IPS-11a (cell line): ENCODE measurements at regions not wholly inside any gene's neighbourhood (a gene's known extent, or its start where the extent isn't known, plus 50 kb on each side); places are given as distances from the start of the nearest gene placed in this dataset.
"Not testable (repeated sequence)": the region's sequence is repeated elsewhere in the genome, so short reads cannot be mapped to it uniquely, and the experiment has no call there.

Experiments
- H3K4me3 ChIP-seq: one replicate; pipeline ENCODE4 v1.5.1; 2013; ENCODE audit warnings: low read depth, low read length, control low read depth

DNA sequence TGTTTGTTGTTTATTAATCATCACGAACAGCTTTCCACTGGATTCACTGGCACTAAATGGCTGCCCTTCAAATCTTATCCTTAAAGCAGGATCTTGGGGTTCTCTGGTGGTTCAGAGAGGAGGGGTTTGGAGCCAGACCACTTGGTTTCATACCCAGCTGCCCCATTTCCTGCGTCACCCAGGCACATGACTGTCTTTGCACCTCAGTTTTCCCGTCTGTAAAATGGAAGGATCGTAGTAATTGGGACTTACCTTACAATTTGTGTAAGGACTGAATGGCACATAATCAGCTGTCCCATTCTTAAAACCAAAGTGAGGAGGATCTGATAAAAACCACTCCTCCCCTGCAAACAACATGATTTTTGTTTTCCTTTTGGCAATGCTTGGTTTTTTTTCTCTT lies 318.3 kb downstream of the ZNF536 start:
- no peak overlapping the region for H3K4me3 ChIP-seq

DNA sequence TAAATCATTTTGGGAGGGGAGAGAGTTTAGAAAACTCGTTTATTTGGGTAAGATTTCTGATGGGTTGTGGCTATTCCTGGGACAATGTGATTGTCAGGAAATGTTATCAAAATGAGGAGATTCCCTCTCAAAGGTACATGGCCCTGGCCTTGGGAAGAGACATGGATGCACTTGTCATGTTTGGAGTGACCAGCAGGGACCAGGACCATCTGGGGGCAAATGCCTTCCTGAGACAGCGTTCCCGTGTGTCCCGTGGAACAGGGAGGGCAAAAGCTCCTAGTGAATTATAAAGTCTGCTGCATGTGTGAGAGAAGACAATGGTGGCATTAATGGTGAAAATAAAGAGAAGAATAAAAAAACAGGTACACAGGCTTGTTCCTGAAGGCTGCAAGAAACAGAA lies 317.3 kb downstream of the ZNF536 start:
- no peak overlapping the region for H3K4me3 ChIP-seq

DNA sequence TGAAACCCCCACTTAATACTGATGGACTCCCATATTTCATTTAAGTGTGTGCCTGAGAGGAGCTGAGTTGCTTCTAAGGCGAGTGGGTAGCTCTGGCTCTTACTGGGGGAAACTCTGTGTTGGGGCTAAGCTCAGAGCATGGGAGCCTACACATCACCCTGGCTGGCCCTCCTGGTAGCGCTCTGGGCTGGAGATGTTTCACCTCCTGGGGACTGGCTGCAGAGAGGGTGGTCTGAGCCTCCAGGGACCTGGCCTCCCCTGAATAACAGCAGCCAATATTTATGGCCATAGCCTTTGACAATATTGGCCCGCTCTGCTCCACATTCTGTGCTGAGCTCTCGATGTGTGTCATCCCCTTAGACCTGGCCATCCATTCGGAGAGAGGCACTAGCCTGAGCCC lies 316.5 kb downstream of the ZNF536 start:
- no peak overlapping the region for H3K4me3 ChIP-seq

DNA sequence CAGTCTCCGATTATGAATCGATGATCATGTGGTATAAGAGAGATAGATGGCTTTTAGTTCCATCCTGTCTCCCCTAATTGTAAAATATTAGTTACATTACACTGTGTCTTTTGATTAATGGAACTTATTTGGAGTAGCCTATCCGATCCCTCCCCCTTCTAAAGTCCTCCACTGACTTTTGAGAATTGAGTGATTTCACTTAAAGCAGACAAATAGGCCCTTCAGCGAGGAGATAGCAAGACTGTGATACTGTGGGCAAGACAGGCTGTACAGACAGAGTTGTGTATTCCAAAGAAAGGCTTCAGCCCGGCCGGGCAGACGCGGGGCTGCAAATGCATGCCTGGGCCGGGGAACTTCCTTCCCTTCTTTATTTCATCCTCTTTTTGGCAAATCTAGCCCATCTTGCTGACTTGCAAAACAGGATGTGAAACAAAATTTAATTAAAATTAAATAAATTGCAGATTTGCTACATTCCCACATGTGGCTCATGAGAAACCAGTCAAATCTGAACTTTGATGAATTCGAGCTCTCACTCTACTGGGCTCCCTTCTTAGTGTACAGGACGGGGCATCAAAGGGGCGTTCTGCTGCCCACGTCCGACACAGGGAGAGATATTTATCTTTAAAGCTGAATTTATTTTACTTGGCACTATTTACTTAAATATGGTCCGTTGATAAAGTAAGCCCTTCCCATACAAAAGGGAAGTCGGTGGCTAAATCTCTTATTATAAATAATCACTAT lies 314.8 kb downstream of the ZNF536 start:
- no peak overlapping the region for H3K4me3 ChIP-seq

DNA sequence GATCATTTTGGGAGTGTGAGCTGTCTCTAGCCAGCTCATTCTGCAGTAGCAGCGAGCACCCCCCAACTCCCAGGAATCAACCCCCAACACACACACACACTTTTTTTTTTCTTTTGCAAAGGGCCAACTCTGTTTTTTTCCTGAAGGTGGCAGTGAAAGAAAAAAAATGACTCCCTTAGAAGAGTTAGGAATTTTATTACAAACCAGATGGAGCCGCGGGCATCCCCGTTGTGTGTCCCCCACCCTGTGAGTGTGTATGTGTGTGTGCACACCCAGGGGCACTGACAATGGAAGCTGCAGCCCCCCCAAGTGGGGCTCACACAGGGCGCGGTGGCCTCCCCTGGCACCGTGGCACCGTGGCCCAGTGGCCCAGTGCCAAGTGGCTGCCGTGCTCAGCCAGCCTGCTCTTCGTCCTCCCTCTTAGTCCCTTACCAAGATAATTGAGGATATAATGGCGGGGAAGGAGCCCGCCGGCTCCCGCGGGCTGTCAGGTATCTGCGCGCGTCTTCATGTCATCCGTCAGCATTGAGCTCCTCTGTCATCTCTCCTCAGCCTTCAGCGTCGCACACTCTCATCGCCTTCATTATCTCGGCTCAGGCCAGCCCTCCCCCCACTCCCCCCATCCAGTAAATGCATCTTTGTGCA lies 314.1 kb downstream of the ZNF536 start:
- no peak overlapping the region for H3K4me3 ChIP-seq

DNA sequence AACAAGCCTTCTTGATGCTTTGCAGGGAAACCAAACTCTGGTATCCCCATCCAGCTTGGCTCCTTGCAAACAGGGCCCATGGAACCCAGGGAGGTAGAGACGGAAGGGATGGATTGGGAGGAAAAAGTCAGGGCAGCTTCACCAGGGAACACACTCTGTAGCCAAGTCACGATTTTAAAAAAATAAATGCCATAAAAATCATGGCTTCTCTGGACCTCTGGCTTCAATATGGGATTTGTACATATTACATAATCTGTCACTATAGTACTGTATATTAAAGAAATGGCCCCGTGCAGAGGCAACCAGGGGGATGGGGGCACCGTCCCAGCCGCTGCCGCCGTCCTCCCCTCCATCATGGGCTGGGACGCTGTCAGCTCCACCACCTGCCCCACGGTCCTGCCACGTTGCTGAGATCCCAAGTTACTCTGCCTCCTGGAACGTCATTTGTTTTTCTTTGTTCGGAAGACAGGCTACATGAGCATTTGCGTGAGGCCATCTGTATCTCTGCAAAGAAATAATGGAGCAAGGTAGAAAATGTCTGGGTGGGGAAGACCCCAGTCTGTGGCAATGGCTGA lies 313.3 kb downstream of the ZNF536 start:
- no peak overlapping the region for H3K4me3 ChIP-seq

DNA sequence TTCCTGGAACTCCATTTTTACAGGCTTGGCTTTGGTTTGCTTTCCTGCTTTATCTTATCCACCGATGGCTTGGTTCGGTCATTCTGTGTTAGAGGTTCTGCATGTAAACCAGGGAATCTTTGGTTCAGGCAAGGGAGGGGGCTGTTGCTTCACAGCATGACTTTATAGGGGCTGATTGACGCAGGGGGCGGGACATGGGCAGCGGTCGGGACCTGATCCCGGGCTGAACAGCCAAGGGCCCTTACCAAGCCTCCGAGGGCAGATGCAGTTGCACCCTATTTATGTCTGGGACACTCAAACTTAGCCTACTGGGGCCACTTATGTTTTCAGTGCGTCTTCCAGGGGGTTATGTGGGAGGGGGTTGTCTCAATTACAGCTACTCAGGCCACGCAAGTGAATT lies 312.4 kb downstream of the ZNF536 start:
- H3K4me3 ChIP-seq, result no peak overlapping the region

DNA sequence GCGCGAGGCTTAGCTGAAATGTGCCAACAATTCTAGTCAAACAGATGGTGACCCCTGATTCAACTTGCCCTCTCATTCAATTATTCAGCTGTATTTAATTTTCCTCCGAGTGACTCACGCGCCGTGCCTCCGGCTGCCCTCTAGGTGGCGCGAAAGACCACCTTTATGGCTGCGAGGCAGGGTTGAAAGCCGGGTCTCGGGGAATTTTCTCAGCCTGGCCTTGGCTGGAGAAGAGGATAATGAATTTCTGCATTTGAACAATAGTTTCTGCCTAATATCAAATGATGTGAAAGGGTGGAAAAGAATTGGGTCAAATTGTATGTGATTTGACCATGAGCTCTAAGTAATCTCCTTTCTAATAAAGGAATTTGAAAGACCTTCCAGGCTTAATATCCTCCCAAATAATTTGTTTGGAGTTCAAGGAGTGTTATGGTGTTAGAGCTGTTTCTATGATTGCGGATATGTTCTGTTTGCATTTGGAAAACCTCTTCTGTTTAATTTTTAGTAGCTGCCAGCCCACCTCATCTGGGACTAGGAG lies 310.9 kb downstream of the ZNF536 start:
- H3K4me3 ChIP-seq, result no peak overlapping the region

DNA sequence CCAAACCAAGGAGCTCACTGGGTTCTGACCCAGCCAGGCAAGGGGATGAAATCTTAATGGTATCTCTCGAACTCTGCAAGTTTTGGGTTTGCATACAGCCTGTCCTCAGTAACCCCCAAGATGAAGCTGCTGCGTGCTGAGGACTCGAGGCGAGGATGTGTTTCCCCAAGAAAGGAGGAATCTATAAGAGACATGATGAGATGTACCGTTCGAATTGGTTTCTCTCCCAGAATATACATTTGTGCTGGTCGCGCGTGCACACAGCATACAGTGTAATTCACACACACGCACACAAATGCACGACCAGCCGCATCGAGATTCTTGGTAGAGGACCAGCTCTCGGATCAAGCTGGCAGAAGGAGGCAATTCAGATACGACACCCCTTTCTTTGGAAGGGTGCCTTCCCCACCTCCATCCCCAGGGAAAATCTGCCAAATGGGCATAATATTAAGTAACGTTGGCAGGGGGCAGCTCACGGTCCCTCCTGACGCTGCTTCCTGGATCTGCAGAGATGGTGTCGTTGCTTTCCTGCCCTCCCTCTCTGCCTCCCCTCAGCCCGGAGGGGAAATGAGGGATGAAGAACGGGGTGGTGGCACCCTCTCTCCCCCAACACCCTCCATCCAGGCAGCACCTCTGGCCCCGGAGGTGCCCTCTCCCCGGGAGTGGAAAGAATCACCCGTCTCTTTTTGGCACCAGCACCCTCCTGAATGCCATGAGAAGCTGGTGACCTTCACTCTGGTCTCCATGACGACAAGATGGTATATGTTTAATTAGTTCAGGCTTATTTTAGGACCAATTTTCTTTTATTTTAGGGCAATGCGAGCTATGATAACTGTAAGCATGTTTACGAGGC lies 310.2 kb downstream of the ZNF536 start:
- H3K4me3 ChIP-seq, result no peak overlapping the region

DNA sequence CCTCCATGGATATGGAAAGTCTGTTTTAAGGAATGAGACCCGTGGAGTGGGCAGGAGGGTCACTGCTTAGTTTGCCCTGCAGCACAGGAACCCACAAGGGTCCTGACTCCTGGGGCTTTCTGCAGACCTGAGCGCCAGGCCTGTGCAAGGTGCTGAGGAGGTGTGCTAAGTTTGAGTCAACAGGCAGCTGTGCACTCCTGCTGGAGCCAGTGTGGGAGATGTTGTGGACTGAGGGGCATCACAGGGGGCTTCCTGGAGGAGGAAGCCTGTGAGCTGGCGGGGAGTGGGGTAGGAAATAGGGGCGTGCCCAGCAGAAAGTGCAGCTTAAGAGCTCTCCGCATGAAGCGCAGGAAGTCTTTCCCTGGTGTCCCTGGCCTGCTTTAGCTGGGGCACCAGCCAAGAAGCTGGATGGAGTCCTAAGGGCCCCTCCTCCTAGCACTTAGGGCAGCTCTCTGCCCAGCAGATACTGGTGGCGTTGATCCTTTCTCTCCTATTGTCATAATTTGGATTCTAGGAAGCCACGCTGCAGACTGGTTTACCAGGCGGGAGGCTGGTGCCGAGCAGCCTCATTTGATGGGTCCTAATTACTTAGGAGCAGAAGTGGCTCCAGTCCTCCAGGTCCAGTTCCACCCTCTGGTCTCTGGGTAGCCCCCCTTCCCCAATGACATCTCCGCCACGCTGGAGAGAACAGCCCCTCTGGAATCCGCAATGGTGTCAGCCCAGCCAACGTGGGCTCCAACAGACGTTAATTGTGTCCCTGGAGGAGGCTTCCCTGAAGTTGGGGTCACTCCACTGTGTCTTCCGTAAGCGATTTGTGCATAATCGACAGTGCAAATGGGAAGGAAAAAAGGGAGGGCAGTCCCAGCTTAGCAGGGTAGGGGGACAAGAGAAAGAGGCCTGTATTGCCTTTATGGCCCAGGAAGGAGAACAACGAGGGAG lies 309.2 kb downstream of the ZNF536 start:
- H3K4me3 ChIP-seq, result no peak overlapping the region

DNA sequence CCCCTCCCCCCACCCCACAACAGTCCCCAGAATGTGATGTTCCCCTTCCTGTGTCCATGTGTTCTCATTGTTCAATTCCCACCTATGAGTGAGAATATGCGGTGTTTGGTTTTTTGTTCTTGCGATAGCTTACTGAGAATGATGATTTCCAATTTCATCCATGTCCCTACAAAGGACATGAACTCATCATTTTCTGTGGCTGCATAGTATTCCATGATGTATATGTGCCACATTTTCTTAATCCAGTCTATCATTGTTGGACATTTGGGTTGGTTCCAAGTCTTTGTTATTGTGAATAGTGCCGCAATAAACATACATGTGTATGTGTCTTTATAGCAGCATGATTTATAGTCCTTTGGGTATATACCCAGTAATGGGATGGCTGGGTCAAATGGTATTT lies 308.2 kb downstream of the ZNF536 start:
- H3K4me3 ChIP-seq, result not testable (repeated sequence)

DNA sequence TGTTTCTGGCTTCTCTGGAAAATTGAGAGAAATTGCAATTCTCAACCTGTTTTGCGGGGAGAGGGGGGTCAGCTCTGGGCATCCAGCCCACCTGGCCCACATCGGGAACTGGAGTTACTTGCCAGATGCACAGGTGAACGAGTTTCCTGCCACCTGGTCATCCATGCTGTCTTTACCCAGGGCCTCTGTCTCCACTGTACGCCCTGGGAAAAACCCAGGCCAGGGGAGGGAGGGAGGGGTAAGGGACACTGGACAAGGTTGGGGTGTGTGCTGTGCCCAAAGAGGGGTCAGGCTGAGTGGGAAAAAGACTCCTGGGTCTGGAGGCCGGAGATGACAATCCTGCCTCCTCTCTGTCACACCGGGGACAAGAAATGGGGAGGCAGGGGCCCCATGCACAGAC lies 307.6 kb downstream of the ZNF536 start:
- H3K4me3 ChIP-seq, result no peak overlapping the region

DNA sequence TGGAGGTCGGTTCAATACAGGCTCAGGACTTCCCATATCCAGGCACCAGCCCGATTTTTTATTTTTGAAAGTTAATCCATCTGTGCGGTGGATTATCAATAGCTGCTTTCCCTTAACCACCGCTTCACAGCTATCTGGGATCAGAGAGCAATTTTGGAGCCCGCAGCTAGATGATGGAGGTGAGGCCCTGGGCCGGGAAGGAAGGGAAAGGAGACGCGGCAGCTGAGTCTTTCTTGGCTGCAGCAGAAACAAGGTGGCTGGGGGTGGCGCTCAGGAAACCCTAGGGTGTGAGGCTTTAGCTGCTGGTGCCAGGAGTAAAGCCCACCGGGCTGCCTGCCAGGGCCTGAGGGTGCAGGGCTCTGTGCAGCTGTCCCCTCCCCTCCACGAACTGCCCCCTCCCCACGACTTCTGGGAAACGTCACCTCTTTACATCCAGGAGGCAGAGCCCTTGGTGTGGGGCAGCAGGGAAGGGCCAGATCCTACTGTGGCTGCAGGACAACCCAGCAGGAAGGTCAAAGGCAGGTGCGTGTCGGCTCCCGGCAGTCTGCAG lies 307.0 kb downstream of the ZNF536 start:
- no peak overlapping the region for H3K4me3 ChIP-seq

DNA sequence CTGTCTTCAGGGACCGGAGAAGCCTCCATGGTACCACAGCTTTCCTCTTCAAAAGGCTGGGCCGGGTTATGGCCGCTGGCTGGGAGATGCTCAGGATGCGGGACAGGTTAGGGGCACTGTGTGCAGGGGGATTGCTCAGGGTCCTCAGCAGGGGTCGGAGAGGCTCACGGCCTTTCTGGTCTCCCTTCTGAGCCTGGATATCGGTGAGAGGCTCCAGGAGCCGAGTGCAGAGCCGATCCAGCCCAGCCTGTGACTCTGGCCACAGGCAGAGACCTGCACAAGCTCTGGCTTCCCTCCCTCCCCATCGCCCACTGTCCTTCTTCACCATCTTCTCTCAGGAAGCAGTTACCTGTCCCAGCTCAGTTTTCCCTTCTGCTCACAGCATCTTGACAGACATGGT lies 306.0 kb downstream of the ZNF536 start:
- no peak overlapping the region for H3K4me3 ChIP-seq

DNA sequence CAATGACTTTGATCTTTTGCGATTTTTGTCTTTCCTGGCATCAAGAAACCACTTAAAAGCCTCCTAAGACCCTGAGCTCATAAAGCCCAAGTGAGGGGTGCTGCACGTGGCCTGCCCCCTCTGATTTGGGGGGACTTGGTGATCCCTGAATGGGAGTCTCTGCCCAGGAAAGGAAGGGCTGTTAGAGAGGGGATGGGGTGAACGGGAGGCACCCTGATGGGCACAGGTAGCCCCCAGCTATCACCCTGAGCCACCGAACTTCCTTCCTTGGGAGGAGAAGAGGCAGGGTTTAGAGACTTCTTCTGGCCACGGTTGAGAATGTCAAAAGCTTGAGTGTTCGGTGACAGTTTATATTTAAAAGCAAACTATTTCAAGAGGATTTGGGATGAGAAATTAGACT lies 305.5 kb downstream of the ZNF536 start:
- no peak overlapping the region for H3K4me3 ChIP-seq

DNA sequence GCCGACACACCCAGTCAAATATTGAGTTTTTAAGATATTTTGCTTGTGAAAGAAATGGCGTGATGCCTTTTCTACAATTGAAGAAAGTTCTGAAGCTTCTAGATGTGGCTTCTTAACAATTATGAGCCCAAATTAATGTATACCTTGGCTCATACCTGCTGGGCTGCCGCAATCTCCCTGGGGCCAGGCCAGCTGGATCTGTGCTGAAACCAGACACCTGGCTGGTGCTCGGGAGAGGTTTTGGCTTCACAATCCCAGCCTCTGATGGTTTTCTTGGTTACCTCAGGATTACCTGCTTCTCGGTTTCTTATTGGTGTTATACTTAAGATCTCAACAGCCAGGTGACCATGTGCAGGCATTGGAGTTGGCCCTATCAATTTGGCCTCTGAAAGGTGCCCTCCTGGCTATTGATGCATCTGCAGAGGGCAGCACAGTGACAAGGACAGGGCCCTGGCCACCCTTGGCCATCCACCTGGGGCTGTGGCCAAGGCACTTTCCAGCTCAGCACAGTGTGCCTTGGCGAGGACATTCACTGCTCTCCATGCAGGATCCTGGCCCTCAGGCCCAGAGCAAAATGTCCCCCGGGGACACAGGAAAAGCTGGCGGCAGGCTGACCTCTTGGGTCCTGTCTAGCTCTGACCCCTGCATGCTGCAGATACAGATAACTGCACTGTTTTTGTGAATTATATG lies 305.0 kb downstream of the ZNF536 start:
- no peak overlapping the region for H3K4me3 ChIP-seq

DNA sequence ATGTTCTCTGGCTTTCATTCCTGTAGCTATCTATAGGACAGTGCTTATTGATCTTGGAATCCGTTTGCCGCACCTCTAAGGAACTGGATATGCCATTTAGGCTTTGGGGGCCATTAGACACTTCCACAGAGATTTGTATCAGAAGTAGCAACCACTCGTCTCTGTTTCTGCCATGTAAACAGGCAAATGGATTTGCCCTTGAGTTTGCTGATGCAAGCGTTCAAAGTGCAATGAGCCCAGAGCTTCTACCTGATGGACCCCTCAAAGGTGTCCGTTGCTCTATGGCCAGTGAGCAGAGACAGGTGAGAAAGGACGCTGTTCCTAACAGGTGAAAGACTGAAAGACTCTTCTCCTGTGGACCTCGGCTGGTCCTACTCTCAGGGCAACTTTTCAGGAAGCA lies 302.9 kb downstream of the ZNF536 start:
- no peak overlapping the region for H3K4me3 ChIP-seq

DNA sequence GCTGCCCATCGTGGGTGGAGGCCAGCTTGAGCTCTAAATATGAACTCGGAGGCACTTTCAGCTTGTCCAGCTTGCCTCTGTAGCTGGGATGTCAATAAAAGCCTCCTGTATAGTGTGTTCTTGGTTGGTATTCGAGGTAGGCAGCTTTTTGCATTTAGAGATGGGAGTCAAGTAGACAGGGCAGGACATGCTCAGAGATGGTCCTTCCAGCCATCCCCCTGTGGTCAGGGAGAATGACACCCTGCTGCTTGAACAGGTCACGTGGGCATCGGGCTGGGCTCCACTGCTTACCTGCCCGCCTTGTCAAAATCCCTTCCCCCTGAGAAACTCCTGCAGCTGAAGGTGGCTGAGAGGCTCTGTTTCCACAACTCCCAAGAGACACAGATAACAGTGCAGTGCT lies 302.5 kb downstream of the ZNF536 start:
- H3K4me3 ChIP-seq, result no peak overlapping the region

DNA sequence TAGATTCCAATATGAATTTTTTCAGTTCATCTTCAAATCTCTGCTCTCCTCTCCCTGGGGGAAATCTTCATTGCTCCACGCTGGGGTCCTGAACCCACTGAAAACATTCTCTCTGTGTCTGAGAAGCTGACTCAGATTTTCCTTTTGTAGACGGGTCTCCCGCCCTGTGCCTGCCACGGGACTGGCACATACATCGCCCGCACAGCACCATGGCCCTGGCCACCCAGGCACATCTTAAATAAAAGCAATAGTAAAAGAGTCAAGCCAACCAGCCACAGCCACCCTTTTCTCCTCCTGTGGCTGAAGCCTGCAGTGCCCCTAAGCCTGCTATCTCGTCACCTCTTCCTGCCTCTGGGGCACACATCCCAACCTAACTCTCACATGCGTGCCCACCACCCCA lies 301.2 kb downstream of the ZNF536 start:
- H3K4me3 ChIP-seq, result no peak overlapping the region
